IPS-18c (cell line): ENCODE measurements at regions not wholly inside any gene's neighbourhood (a gene's known extent, or its start where the extent isn't known, plus 50 kb on each side); places are given as distances from the start of the nearest gene placed in this dataset.

ENCODE experiments used
- H3K4me3 ChIP-seq: 2 replicates; pipeline ENCODE4 v1.7.0; 2013; ENCODE audit warnings: low read depth, mild to moderate bottlenecking, low read length, moderate library complexity; ENCODE audit not compliant: insufficient read depth
- H3K9me3 ChIP-seq: one replicate; pipeline ENCODE4 v1.6.1; 2013; ENCODE audit warnings: mild to moderate bottlenecking, low read length, moderate library complexity; ENCODE audit not compliant: control insufficient read depth, insufficient read depth

GRCh38 chr5:120874081-120874862, 410.2 kb downstream of the PRR16 start:
- no peaks in the 10 kb centered on the region for H3K9me3 ChIP-seq
- H3K4me3 ChIP-seq, result no peak overlapping the region

GRCh38 chr5:120882038-120882775, 418.1 kb downstream of the PRR16 start:
- Histone ChIP-seq H3K9me3 (no peaks in the 10 kb centered on the region), H3K4me3 (no peak overlapping the region)

- Histone ChIP-seq H3K9me3 (no peaks in the 10 kb centered on the region), H3K4me3 (no peak overlapping the region)
These were observed 422.3 kb downstream of the PRR16 start for GRCh38 chr5:120886351-120886860.

- no peak overlapping the region for H3K4me3 ChIP-seq
- no peaks in the 10 kb centered on the region for H3K9me3 ChIP-seq
These were observed 431.6 kb downstream of the PRR16 start for GRCh38 chr5:120895660-120896059.

GRCh38 chr5:120901199-120901598, 437.1 kb downstream of the PRR16 start:
- no peaks in the 10 kb centered on the region for H3K9me3 ChIP-seq

GRCh38 chr5:120907953-120908352, 443.9 kb downstream of the PRR16 start:
- Histone ChIP-seq H3K4me3 (no peak overlapping the region), H3K9me3 (no peaks in the 10 kb centered on the region)

More at GRCh38 chr5:120901199-120901598, 437.1 kb downstream of the PRR16 start:
- H3K4me3 ChIP-seq, result no peak overlapping the region

- Histone ChIP-seq H3K4me3 (no peak overlapping the region), H3K9me3 (no peaks in the 10 kb centered on the region)
These were observed 446.5 kb downstream of the PRR16 start for GRCh38 chr5:120910629-120911028.

GRCh38 chr5:120913396-120913795, 449.3 kb downstream of the PRR16 start:
- H3K4me3 ChIP-seq, result no peak overlapping the region
- H3K9me3 ChIP-seq, result no peaks in the 10 kb centered on the region

- Histone ChIP-seq H3K9me3 (no peaks in the 10 kb centered on the region), H3K4me3 (no peak overlapping the region)
These were observed 453.2 kb downstream of the PRR16 start for GRCh38 chr5:120917214-120917758.

GRCh38 chr5:120919017-120919416, 454.9 kb downstream of the PRR16 start:
- Histone ChIP-seq H3K9me3 (no peaks in the 10 kb centered on the region), H3K4me3 (no peak overlapping the region)

- no peak overlapping the region for H3K4me3 ChIP-seq
- no peaks in the 10 kb centered on the region for H3K9me3 ChIP-seq
These were observed 458.9 kb downstream of the PRR16 start for GRCh38 chr5:120923026-120923425.

GRCh38 chr5:120926471-120926870, 462.4 kb downstream of the PRR16 start:
- Histone ChIP-seq H3K9me3 (no peaks in the 10 kb centered on the region), H3K4me3 (no peak overlapping the region)

- no peaks in the 10 kb centered on the region for H3K9me3 ChIP-seq
- no peak overlapping the region for H3K4me3 ChIP-seq
These were observed 463.9 kb downstream of the PRR16 start for GRCh38 chr5:120927950-120928530.

- Histone ChIP-seq H3K9me3 (no peaks in the 10 kb centered on the region), H3K4me3 (no peak overlapping the region)
These were observed 468.4 kb downstream of the PRR16 start for GRCh38 chr5:120932480-120932879.

GRCh38 chr5:120934031-120934430, 469.9 kb downstream of the PRR16 start:
- Histone ChIP-seq H3K4me3 (no peak overlapping the region), H3K9me3 (no peaks in the 10 kb centered on the region)

- H3K9me3 ChIP-seq, result no peaks in the 10 kb centered on the region
These were observed 472.6 kb downstream of the PRR16 start for GRCh38 chr5:120936652-120937051.

GRCh38 chr5:120938604-120939003, 474.5 kb downstream of the PRR16 start:
- H3K4me3 ChIP-seq, result no peak overlapping the region
- no peaks in the 10 kb centered on the region for H3K9me3 ChIP-seq

More at GRCh38 chr5:120936652-120937051, 472.6 kb downstream of the PRR16 start:
- H3K4me3 ChIP-seq, result no peak overlapping the region
